ENCODE measurements at regions not wholly inside any gene's neighbourhood (a gene's known extent, or its start where the extent isn't known, plus 50 kb on each side); places are given as distances from the start of the nearest gene placed in this dataset.

- H3K36me3 ChIP-seq (ENCODE audit: control insufficient read depth in 2 of 2, insufficient read depth in 2 of 2, low read length in 2 of 2), result no peaks in the 10 kb centered on the region
- no peak overlapping the region for H3K9ac ChIP-seq (ENCODE audit: low read depth in 1 of 2, low read length in 2 of 2)
- H3K4me3 ChIP-seq (ENCODE audit: low read length in 2 of 2), result no peak overlapping the region
- no peaks in the 10 kb centered on the region for H3K27me3 ChIP-seq (ENCODE audit: control insufficient read depth in 2 of 2, insufficient read depth in 2 of 2, low read length in 2 of 2)
- no peak overlapping the region for H3K27ac ChIP-seq (ENCODE audit: low read depth in 2 of 2, low read length in 2 of 2)
- H3K4me1 ChIP-seq (ENCODE audit: control insufficient read depth in 2 of 2, insufficient read depth in 2 of 2, low read length in 2 of 2), result no peaks in the 10 kb centered on the region
- no peaks in the 10 kb centered on the region for H3K9me3 ChIP-seq (ENCODE audit: control insufficient read depth in 2 of 2, low read length in 2 of 2)
These were observed 272.2 kb upstream of the KLF12 start for GRCh38 chr13:74406420-74406819.

GRCh38 chr13:74398599-74398998 lies 264.4 kb upstream of the KLF12 start:
- H3K9me3 ChIP-seq (ENCODE audit: control insufficient read depth in 2 of 2, low read length in 2 of 2), result no peaks in the 10 kb centered on the region
- no peak overlapping the region for H3K4me3 ChIP-seq (ENCODE audit: low read length in 2 of 2)
- H3K27me3 ChIP-seq (ENCODE audit: control insufficient read depth in 2 of 2, insufficient read depth in 2 of 2, low read length in 2 of 2), result no peaks in the 10 kb centered on the region
- no peaks in the 10 kb centered on the region for H3K36me3 ChIP-seq (ENCODE audit: control insufficient read depth in 2 of 2, insufficient read depth in 2 of 2, low read length in 2 of 2)
- no peak overlapping the region for H3K27ac ChIP-seq (ENCODE audit: low read depth in 2 of 2, low read length in 2 of 2)
- H3K4me1 ChIP-seq (ENCODE audit: control insufficient read depth in 2 of 2, insufficient read depth in 2 of 2, low read length in 2 of 2), result no peaks in the 10 kb centered on the region
- H3K9ac ChIP-seq (ENCODE audit: low read depth in 1 of 2, low read length in 2 of 2), result no peak overlapping the region

- Histone ChIP-seq H3K27ac (ENCODE audit: low read depth in 2 of 2, low read length in 2 of 2) (no peak overlapping the region), H3K9me3 (ENCODE audit: control insufficient read depth in 2 of 2, low read length in 2 of 2) (no peaks in the 10 kb centered on the region), H3K4me3 (ENCODE audit: low read length in 2 of 2) (no peak overlapping the region), H3K36me3 (ENCODE audit: control insufficient read depth in 2 of 2, insufficient read depth in 2 of 2, low read length in 2 of 2) (no peaks in the 10 kb centered on the region), H3K9ac (ENCODE audit: low read depth in 1 of 2, low read length in 2 of 2) (no peak overlapping the region), H3K27me3 (ENCODE audit: control insufficient read depth in 2 of 2, insufficient read depth in 2 of 2, low read length in 2 of 2) (no peaks in the 10 kb centered on the region), H3K4me1 (ENCODE audit: control insufficient read depth in 2 of 2, insufficient read depth in 2 of 2, low read length in 2 of 2) (no peaks in the 10 kb centered on the region)
These were observed 254.9 kb upstream of the KLF12 start for GRCh38 chr13:74389056-74389455.

- Histone ChIP-seq H3K27me3 (ENCODE audit: control insufficient read depth in 2 of 2, insufficient read depth in 2 of 2, low read length in 2 of 2) (no peaks in the 10 kb centered on the region), H3K9ac (ENCODE audit: low read depth in 1 of 2, low read length in 2 of 2) (no peak overlapping the region), H3K27ac (ENCODE audit: low read depth in 2 of 2, low read length in 2 of 2) (no peak overlapping the region), H3K36me3 (ENCODE audit: control insufficient read depth in 2 of 2, insufficient read depth in 2 of 2, low read length in 2 of 2) (no peaks in the 10 kb centered on the region), H3K9me3 (ENCODE audit: control insufficient read depth in 2 of 2, low read length in 2 of 2) (no peaks in the 10 kb centered on the region), H3K4me3 (ENCODE audit: low read length in 2 of 2) (no peak overlapping the region), H3K4me1 (ENCODE audit: control insufficient read depth in 2 of 2, insufficient read depth in 2 of 2, low read length in 2 of 2) (no peaks in the 10 kb centered on the region)
These were observed 254.4 kb upstream of the KLF12 start for GRCh38 chr13:74388626-74389025.

- Histone ChIP-seq H3K4me1 (ENCODE audit: control insufficient read depth in 2 of 2, insufficient read depth in 2 of 2, low read length in 2 of 2) (no peaks in the 10 kb centered on the region), H3K36me3 (ENCODE audit: control insufficient read depth in 2 of 2, insufficient read depth in 2 of 2, low read length in 2 of 2) (no peaks in the 10 kb centered on the region), H3K9ac (ENCODE audit: low read depth in 1 of 2, low read length in 2 of 2) (no peak overlapping the region), H3K9me3 (ENCODE audit: control insufficient read depth in 2 of 2, low read length in 2 of 2) (no peaks in the 10 kb centered on the region), H3K27me3 (ENCODE audit: control insufficient read depth in 2 of 2, insufficient read depth in 2 of 2, low read length in 2 of 2) (no peaks in the 10 kb centered on the region), H3K27ac (ENCODE audit: low read depth in 2 of 2, low read length in 2 of 2) (no peak overlapping the region), H3K4me3 (ENCODE audit: low read length in 2 of 2) (no peak overlapping the region)
These were observed 238.3 kb upstream of the KLF12 start for GRCh38 chr13:74372511-74372910.

- Histone ChIP-seq H3K9ac (ENCODE audit: low read depth in 1 of 2, low read length in 2 of 2) (no peak overlapping the region), H3K4me3 (ENCODE audit: low read length in 2 of 2) (no peak overlapping the region)
These were observed 233.0 kb upstream of the KLF12 start for GRCh38 chr13:74367193-74367592.

GRCh38 chr13:74361274-74361673 lies 227.1 kb upstream of the KLF12 start:
- Histone ChIP-seq H3K36me3 (ENCODE audit: control insufficient read depth in 2 of 2, insufficient read depth in 2 of 2, low read length in 2 of 2) (no peaks in the 10 kb centered on the region), H3K9ac (ENCODE audit: low read depth in 1 of 2, low read length in 2 of 2) (no peak overlapping the region), H3K9me3 (ENCODE audit: control insufficient read depth in 2 of 2, low read length in 2 of 2) (no peaks in the 10 kb centered on the region)

More at GRCh38 chr13:74367193-74367592, 233.0 kb upstream of the KLF12 start:
- Histone ChIP-seq H3K36me3 (ENCODE audit: control insufficient read depth in 2 of 2, insufficient read depth in 2 of 2, low read length in 2 of 2) (no peaks in the 10 kb centered on the region), H3K27ac (ENCODE audit: low read depth in 2 of 2, low read length in 2 of 2) (no peak overlapping the region), H3K4me1 (ENCODE audit: control insufficient read depth in 2 of 2, insufficient read depth in 2 of 2, low read length in 2 of 2) (no peaks in the 10 kb centered on the region), H3K9me3 (ENCODE audit: control insufficient read depth in 2 of 2, low read length in 2 of 2) (no peaks in the 10 kb centered on the region), H3K27me3 (ENCODE audit: control insufficient read depth in 2 of 2, insufficient read depth in 2 of 2, low read length in 2 of 2) (no peaks in the 10 kb centered on the region)

DNA sequence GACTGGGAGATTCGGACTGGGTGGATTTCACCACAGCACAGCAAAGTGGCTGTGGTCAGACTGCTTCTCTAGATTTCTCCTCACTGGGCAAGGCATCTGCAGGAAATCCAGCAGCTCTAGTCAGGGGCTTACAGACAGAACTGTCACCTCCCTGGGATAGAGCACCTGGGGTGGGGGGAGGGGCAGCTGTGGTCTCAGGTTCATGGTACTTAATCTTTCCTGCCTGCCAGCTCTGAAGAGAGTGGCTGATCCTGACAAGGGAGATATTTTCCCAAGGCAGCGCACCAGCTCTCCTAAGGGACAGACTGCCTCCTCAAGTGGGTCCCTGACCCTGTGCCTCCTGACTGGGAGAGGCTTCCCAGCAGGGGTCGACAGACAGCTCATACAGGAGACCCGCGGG lies 212.8 kb upstream of the KLF12 start:
- Histone ChIP-seq H3K4me1 (ENCODE audit: control insufficient read depth in 2 of 2, insufficient read depth in 2 of 2, low read length in 2 of 2) (no peaks in the 10 kb centered on the region), H3K27ac (ENCODE audit: low read depth in 2 of 2, low read length in 2 of 2) (no peak overlapping the region), H3K9me3 (ENCODE audit: control insufficient read depth in 2 of 2, low read length in 2 of 2) (no peaks in the 10 kb centered on the region), H3K36me3 (ENCODE audit: control insufficient read depth in 2 of 2, insufficient read depth in 2 of 2, low read length in 2 of 2) (no peaks in the 10 kb centered on the region), H3K27me3 (ENCODE audit: control insufficient read depth in 2 of 2, insufficient read depth in 2 of 2, low read length in 2 of 2) (no peaks in the 10 kb centered on the region), H3K4me3 (ENCODE audit: low read length in 2 of 2) (no peak overlapping the region), H3K9ac (ENCODE audit: low read depth in 1 of 2, low read length in 2 of 2) (no peak overlapping the region)

More at GRCh38 chr13:74361274-74361673, 227.1 kb upstream of the KLF12 start:
- Histone ChIP-seq H3K4me3 (ENCODE audit: low read length in 2 of 2) (no peak overlapping the region), H3K27ac (ENCODE audit: low read depth in 2 of 2, low read length in 2 of 2) (no peak overlapping the region), H3K27me3 (ENCODE audit: control insufficient read depth in 2 of 2, insufficient read depth in 2 of 2, low read length in 2 of 2) (no peaks in the 10 kb centered on the region), H3K4me1 (ENCODE audit: control insufficient read depth in 2 of 2, insufficient read depth in 2 of 2, low read length in 2 of 2) (no peaks in the 10 kb centered on the region)

DNA sequence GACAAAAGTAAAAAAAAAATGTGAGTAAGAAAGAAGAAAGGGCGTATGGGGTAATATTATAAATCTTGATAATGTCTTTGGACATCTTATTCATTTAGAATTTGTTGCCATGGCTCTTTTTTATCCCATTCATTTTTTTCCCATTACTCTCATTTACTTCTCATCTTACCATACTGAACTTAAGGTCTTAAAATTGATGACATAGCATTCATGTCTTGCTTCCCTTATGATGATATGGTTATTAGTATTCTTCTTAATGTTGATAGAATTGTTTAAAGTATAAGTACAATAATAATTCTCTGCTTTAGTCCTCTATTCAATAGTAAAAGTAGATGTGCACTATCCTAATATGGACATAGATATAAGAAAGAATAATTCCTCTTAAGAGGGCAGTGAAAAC lies 204.1 kb upstream of the KLF12 start:
- no peak overlapping the region for H3K4me3 ChIP-seq (ENCODE audit: low read length in 2 of 2)
- no peaks in the 10 kb centered on the region for H3K27me3 ChIP-seq (ENCODE audit: control insufficient read depth in 2 of 2, insufficient read depth in 2 of 2, low read length in 2 of 2)
- H3K9me3 ChIP-seq (ENCODE audit: control insufficient read depth in 2 of 2, low read length in 2 of 2), result no peaks in the 10 kb centered on the region
- H3K9ac ChIP-seq (ENCODE audit: low read depth in 1 of 2, low read length in 2 of 2), result no peak overlapping the region
- no peak overlapping the region for H3K27ac ChIP-seq (ENCODE audit: low read depth in 2 of 2, low read length in 2 of 2)
- H3K4me1 ChIP-seq (ENCODE audit: control insufficient read depth in 2 of 2, insufficient read depth in 2 of 2, low read length in 2 of 2), result no peaks in the 10 kb centered on the region
- H3K36me3 ChIP-seq (ENCODE audit: control insufficient read depth in 2 of 2, insufficient read depth in 2 of 2, low read length in 2 of 2), result no peaks in the 10 kb centered on the region

- no peaks in the 10 kb centered on the region for H3K9me3 ChIP-seq (ENCODE audit: control insufficient read depth in 2 of 2, low read length in 2 of 2)
- no peak overlapping the region for H3K9ac ChIP-seq (ENCODE audit: low read depth in 1 of 2, low read length in 2 of 2)
- no peak overlapping the region for H3K27ac ChIP-seq (ENCODE audit: low read depth in 2 of 2, low read length in 2 of 2)
- H3K4me1 ChIP-seq (ENCODE audit: control insufficient read depth in 2 of 2, insufficient read depth in 2 of 2, low read length in 2 of 2), result no peaks in the 10 kb centered on the region
- no peaks in the 10 kb centered on the region for H3K27me3 ChIP-seq (ENCODE audit: control insufficient read depth in 2 of 2, insufficient read depth in 2 of 2, low read length in 2 of 2)
- H3K36me3 ChIP-seq (ENCODE audit: control insufficient read depth in 2 of 2, insufficient read depth in 2 of 2, low read length in 2 of 2), result no peaks in the 10 kb centered on the region
- H3K4me3 ChIP-seq (ENCODE audit: low read length in 2 of 2), result no peak overlapping the region
These were observed 202.3 kb upstream of the KLF12 start for GRCh38 chr13:74336546-74336945.

GRCh38 chr13:74335370-74335769 lies 201.2 kb upstream of the KLF12 start:
- no peaks in the 10 kb centered on the region for H3K4me1 ChIP-seq (ENCODE audit: control insufficient read depth in 2 of 2, insufficient read depth in 2 of 2, low read length in 2 of 2)
- no peaks in the 10 kb centered on the region for H3K27me3 ChIP-seq (ENCODE audit: control insufficient read depth in 2 of 2, insufficient read depth in 2 of 2, low read length in 2 of 2)
- H3K9me3 ChIP-seq (ENCODE audit: control insufficient read depth in 2 of 2, low read length in 2 of 2), result no peaks in the 10 kb centered on the region
- H3K36me3 ChIP-seq (ENCODE audit: control insufficient read depth in 2 of 2, insufficient read depth in 2 of 2, low read length in 2 of 2), result no peaks in the 10 kb centered on the region
- H3K9ac ChIP-seq (ENCODE audit: low read depth in 1 of 2, low read length in 2 of 2), result no peak overlapping the region
- H3K27ac ChIP-seq (ENCODE audit: low read depth in 2 of 2, low read length in 2 of 2), result no peak overlapping the region
- no peak overlapping the region for H3K4me3 ChIP-seq (ENCODE audit: low read length in 2 of 2)

All from mucosa of rectum (tissue), 2 donors.